GM19468 (cell line): ENCODE measurements at regions not wholly inside any gene's neighbourhood (a gene's known extent, or its start where the extent isn't known, plus 50 kb on each side); places are given as distances from the start of the nearest gene placed in this dataset.

Experiments
- ATAC-seq: cut with Tn5 transposase; IDR thresholded peaks from one replicate; pipeline ENCODE4 v1.9.1; 2021; ENCODE audit warnings: mild to moderate bottlenecking, moderate library complexity, moderate number of reproducible peaks; ENCODE audit not compliant: unreplicated experiment; ENCODE audit errors: extremely low read depth

GRCh38 chr2:128637481-128638155, 318.9 kb upstream of the HS6ST1 start:
- no peak for ATAC-seq

- ATAC-seq, result no peak
These were observed 319.9 kb upstream of the HS6ST1 start for GRCh38 chr2:128638341-128639119.

DNA sequence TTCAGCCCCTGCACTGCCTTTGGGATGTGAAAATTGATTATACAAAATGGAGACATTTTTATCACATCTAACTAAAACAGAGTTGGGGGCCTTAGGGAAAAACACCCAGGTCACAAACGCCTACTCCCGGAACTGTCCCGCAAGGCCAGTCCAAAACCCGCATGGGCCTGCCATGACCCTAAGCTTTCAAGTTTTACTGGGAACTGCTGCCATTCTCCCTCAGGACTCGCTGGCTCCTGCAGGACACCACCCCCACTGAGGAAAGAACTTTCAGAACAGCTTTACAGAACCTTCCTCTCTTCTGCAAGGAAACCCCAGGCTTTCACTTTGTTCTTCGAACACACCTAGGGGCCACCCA, 320.4 kb upstream of the HS6ST1 start:
- no peak for ATAC-seq

- no peak for ATAC-seq
These were observed 321.0 kb upstream of the HS6ST1 start for GRCh38 chr2:128639693-128640092.

DNA sequence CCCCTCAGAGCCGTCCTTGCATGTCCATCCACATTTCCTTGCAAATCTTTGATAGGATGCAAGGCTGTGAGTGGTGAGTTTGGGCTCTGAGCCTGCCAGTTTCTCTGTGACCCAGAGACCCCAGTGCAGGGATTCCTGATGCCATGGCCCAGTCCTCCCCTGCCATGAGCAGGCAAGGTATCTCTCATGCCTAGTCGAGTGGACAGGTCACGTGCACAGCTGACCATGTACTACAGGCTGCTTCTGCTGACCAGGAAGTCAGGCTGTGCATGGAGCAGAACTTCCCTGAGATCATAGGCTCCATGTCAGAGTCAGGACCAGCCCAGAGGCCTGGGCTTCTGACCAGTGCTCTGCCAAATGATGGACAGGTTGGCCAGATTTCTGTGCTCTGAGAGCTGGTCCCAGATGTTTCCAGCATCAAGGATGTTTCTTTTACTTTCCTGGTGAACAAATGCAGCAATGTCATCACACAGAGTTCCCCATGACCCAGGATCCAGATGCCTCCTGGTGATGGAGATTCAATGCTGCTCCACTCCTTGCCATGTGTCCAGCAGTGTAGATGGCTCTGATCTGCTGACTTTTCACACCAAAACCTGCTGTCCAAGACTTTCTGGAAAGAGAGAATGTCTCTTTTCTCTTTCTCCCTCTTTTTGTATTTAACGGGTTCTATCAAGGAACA, 321.6 kb upstream of the HS6ST1 start:
- ATAC-seq, result no peak

GRCh38 chr2:128640845-128641360, 322.2 kb upstream of the HS6ST1 start:
- no peak for ATAC-seq

GRCh38 chr2:128641421-128642080, 322.9 kb upstream of the HS6ST1 start:
- no peak for ATAC-seq

GRCh38 chr2:128642316-128642715, 323.6 kb upstream of the HS6ST1 start:
- ATAC-seq, result no peak

- ATAC-seq, result no peak
These were observed 324.2 kb upstream of the HS6ST1 start for GRCh38 chr2:128642821-128643220.

DNA sequence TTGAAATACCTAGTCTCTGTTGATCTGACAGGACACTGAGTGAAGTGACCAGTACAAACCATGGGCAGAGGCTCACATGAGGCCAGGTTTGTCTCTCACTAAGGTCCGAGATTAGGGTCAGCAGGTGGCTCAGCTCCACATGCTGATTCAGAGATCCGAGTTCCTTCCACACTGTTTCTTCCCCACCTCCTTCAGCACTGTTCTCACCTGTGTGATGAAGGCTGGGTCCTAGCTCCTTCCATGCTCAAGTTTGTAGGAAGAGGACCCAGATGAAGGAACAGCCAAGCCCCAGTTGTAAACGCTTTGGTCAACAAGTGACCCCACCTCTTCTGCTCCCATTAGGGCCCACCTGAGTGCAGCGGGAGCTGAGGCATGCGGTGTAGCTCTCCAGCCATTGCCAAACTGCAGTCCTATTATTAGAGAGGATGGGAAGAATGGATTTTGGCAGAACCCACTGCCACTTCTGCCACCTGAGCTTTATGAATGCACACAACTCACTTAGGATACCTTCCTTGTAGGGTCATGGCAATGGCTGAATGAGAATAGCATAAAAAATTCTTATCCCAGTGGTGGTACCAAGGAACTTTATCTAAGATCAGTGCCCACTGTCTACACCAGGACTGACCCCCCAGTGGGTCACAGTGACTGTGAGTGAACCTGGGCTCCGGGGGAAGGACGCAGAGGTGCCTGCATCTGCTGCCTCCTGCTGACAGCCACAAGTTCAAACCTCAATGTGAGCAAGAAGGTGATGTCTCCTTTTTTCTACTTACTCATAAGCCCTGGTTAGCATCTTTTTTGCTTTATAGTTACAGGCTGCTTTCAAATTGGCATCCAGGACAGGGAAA, 324.8 kb upstream of the HS6ST1 start:
- ATAC-seq, result no peak

DNA sequence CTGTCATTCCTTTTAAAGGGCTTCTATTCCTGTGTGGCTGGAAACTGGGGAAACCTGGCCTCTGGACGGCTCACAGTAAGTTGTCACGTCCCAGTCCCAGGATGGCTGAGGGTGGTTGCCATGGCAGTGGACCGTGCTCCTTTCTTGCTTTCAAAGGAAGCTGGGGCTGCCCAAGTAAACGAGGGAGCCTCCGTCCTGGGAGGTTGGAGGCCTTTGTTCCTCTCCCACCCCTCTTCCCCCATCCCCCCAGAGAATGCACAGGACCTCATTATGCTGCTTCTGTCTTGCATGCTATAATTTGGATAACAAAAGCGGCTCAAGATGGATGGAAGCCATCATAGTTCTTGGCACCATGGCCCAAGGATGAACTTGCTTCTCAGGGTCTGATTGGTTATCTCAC, 325.5 kb upstream of the HS6ST1 start:
- ATAC-seq, result no peak

GRCh38 chr2:128644718-128645256, 326.1 kb upstream of the HS6ST1 start:
- ATAC-seq, result no peak

DNA sequence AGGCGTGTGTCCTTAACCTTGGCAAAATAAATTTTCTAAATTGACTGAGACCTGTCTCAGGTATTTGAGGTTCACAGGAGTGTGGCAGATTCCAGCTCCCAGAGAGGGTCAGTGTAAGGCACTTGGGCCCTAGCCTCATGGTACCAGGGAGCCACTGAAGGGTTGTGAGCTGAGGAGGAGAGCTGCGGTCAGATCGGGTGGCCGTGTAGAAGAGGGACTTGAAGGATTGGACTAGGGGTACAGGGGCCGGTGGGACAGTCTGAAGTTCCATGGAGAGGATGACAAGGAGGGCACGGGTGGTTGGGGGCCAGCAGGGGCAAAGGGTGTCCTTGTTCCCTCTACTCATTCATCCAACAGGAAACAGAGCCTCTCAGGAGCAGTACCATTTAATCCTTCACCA, 327.0 kb upstream of the HS6ST1 start:
- no peak for ATAC-seq

- ATAC-seq, result no peak
These were observed 327.4 kb upstream of the HS6ST1 start for GRCh38 chr2:128646091-128646490.

GRCh38 chr2:128646691-128647090, 328.0 kb upstream of the HS6ST1 start:
- ATAC-seq, result no peak

- ATAC-seq, result no peak
These were observed 332.3 kb upstream of the HS6ST1 start for GRCh38 chr2:128651000-128651399.

GRCh38 chr2:128654408-128654807, 335.7 kb upstream of the HS6ST1 start:
- no peak for ATAC-seq

- no peak for ATAC-seq
These were observed 342.2 kb upstream of the HS6ST1 start for GRCh38 chr2:128660836-128661235.

GRCh38 chr2:128661311-128661710, 342.6 kb upstream of the HS6ST1 start:
- ATAC-seq, result no peak
